ENCODE measurements at regions not wholly inside any gene's neighbourhood (a gene's known extent, or its start where the extent isn't known, plus 50 kb on each side); places are given as distances from the start of the nearest gene placed in this dataset.

DNA sequence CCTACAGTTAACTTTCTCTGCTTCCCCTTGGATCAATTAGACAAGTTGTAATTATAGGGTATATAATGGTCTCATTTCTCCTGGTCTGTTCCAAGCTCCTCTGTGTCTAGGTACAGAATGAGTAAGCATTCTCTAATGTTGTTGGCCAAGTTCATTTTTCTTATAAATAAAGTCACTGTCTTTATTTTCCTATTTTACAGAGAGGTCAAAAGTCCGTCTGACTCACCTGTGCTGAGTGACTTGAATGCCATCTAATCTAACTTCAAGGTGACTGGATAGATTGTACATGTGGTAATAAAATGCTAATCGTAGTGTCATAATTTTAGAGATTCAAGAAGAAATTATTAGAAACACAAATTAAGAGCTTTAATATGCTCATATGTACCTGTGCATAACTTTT, 500.2 kb downstream of the PDCD6IP start:
- TF ChIP-seq, protein P1, sequence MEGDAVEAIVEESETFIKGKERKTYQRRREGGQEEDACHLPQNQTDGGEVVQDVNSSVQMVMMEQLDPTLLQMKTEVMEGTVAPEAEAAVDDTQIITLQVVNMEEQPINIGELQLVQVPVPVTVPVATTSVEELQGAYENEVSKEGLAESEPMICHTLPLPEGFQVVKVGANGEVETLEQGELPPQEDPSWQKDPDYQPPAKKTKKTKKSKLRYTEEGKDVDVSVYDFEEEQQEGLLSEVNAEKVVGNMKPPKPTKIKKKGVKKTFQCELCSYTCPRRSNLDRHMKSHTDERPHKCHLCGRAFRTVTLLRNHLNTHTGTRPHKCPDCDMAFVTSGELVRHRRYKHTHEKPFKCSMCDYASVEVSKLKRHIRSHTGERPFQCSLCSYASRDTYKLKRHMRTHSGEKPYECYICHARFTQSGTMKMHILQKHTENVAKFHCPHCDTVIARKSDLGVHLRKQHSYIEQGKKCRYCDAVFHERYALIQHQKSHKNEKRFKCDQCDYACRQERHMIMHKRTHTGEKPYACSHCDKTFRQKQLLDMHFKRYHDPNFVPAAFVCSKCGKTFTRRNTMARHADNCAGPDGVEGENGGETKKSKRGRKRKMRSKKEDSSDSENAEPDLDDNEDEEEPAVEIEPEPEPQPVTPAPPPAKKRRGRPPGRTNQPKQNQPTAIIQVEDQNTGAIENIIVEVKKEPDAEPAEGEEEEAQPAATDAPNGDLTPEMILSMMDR (conservative IDR thresholded peaks at IDR 0.05) = no peak
- no peak for TF ChIP-seq ZFX (IDR thresholded peaks at IDR 0.05)
